OCI-LY7 (cell line): ENCODE measurements at regions not wholly inside any gene's neighbourhood (a gene's known extent, or its start where the extent isn't known, plus 50 kb on each side); places are given as distances from the start of the nearest gene placed in this dataset.

Source experiments
- BruUV-seq: library from RNA; stranded (reverse); fragments of 400-500 nt; replicated peaks from 2 replicates; lab custom pipeline; 2021; lab: Mats Ljungman, UMichigan
- CTCF ChIA-PET: fragments of 300-600 bp; sonication (Branson Sonifier 250); formaldehyde crosslinking; loops from one replicate; lab custom pipeline; 2022; ENCODE audit warnings: antibody characterized with exemption; ENCODE audit not compliant: unreplicated experiment; lab: Charles Lee
- POLR2A ChIA-PET: fragments of 300-600 bp; sonication (Branson Sonifier 250); formaldehyde crosslinking; loops from one replicate; lab custom pipeline; 2022; ENCODE audit warnings: antibody characterized with exemption; lab: Charles Lee
- DNase-seq: peaks from one replicate; pipeline ENCODE4 v3.0.0-alpha.2; 2015; ENCODE audit warnings: low spot score
- H2AFZ ChIP-seq: fragments of 200-600 bp; sonication (generic), shearing (Covaris generic); 2 replicates; pipeline ENCODE4 v1.6.1; 2014; ENCODE audit warnings: mild to moderate bottlenecking, antibody characterized with exemption, low read length, moderate library complexity
- H3K27ac ChIP-seq: fragments of 200-600 bp; sonication (generic); 2 replicates; pipeline ENCODE4 v1.5.1; 2014; ENCODE audit warnings: mixed run types, low read depth, mild to moderate bottlenecking, moderate library complexity, low read length, inconsistent platforms; ENCODE audit not compliant: poor library complexity, severe bottlenecking
- H3K36me3 ChIP-seq: fragments of 200-600 bp; sonication (generic); 2 replicates; pipeline ENCODE4 v1.6.1; 2014; ENCODE audit warnings: mild to moderate bottlenecking, antibody characterized with exemption, low read length, moderate library complexity, mixed read lengths; ENCODE audit not compliant: insufficient read depth
- H3K4me1 ChIP-seq: fragments of 200-600 bp; sonication (generic); 2 replicates; pipeline ENCODE4 v1.5.1; 2014; ENCODE audit warnings: mild to moderate bottlenecking, low read length; ENCODE audit not compliant: insufficient read depth, poor library complexity, severe bottlenecking
- H3K4me2 ChIP-seq: fragments of 200-600 bp; sonication (generic); 2 replicates; pipeline ENCODE4 v1.6.1; 2014; ENCODE audit warnings: mild to moderate bottlenecking, low read length
- H3K4me3 ChIP-seq: fragments of 200-600 bp; sonication (generic); 2 replicates; pipeline ENCODE4 v1.5.1; 2014; ENCODE audit warnings: mild to moderate bottlenecking, low read depth, low read length; ENCODE audit not compliant: poor library complexity, severe bottlenecking
- H3K79me2 ChIP-seq: fragments of 200-600 bp; sonication (generic); 2 replicates; pipeline ENCODE4 v1.6.1; 2016; ENCODE audit warnings: low read depth, mild to moderate bottlenecking, low read length, moderate library complexity, mixed read lengths; ENCODE audit not compliant: insufficient read depth
- H3K9me2 ChIP-seq: fragments of 200-600 bp; sonication (generic); 2 replicates; pipeline ENCODE4 v1.6.1; 2016; ENCODE audit warnings: mild to moderate bottlenecking, low read length, mixed read lengths; ENCODE audit not compliant: insufficient read depth
- H3K9me3 ChIP-seq: fragments of 200-600 bp; sonication (generic); 2 replicates; pipeline ENCODE4 v1.6.1; 2014; ENCODE audit warnings: mild to moderate bottlenecking, mixed run types, low read length, mixed read lengths
- H4K20me1 ChIP-seq: fragments of 200-600 bp; sonication (generic); 2 replicates; pipeline ENCODE4 v1.6.1; 2014; ENCODE audit warnings: mild to moderate bottlenecking, antibody characterized with exemption, low read length, moderate library complexity, mixed read lengths; ENCODE audit not compliant: insufficient read depth
- CTCF ChIP-seq: fragments of 200-600 bp; sonication (generic); conservative IDR thresholded peaks from 2 replicates; pipeline ENCODE4 v1.5.1; 2014; ENCODE audit warnings: mild to moderate bottlenecking, antibody characterized with exemption, low read length, moderate library complexity, mixed read lengths
- EZH2phosphoT487 ChIP-seq: fragments of 200-600 bp; sonication (generic); IDR thresholded peaks from 2 replicates; pipeline ENCODE4 v1.6.1; 2018; ENCODE audit warnings: low read depth, borderline replicate concordance, mild to moderate bottlenecking, mixed run types, antibody characterized with exemption, low read length, moderate library complexity, mixed read lengths
- intact Hi-C: fragments of 100-400 bp; cut with micrococcal nuclease; formaldehyde crosslinking; loops from one replicate; pipeline ENCODE4 v1.10.0; 2022; ENCODE audit not compliant: unreplicated experiment

- no TSS peak for BruUV-seq
- CTCF ChIA-PET: interaction anchor here (0.6 kb wide), 1 partner anchor 113 kb away, joined by 3 read pairs; no protein-coding TSS in a partner anchor
These were observed 190.3 kb downstream of the IRS1 start for GRCh38 chr2:226609366-226609765.

GRCh38 chr2:226608451-226608850 lies 191.2 kb downstream of the IRS1 start:
- POLR2A ChIA-PET: no interaction called here
- intact Hi-C loops: no loop called here
- BruUV-seq: no TSS peak

More at GRCh38 chr2:226609366-226609765, 190.3 kb downstream of the IRS1 start:
- Histone ChIP-seq H3K27ac (no peak overlapping the region), H4K20me1 (no peaks in the 10 kb centered on the region), H3K9me3 (no peaks in the 10 kb centered on the region), H3K4me1 (no peaks in the 10 kb centered on the region), H3K4me2 (no peak overlapping the region), H2AFZ (no peak overlapping the region), H3K36me3 (no peaks in the 10 kb centered on the region), H3K9me2 (no peaks in the 10 kb centered on the region), H3K4me3 (no peak overlapping the region), H3K79me2 (no peaks in the 10 kb centered on the region)
- POLR2A ChIA-PET: no interaction called here
- intact Hi-C loops: no loop called here
- TF ChIP-seq EZH2phosphoT487 (no peak), CTCF (no peak)
- no peak for DNase-seq

More at GRCh38 chr2:226608451-226608850, 191.2 kb downstream of the IRS1 start:
- TF ChIP-seq EZH2phosphoT487: no peak
- TF ChIP-seq CTCF: no peak
- Histone ChIP-seq H3K4me2 (no peak overlapping the region), H3K4me3 (no peak overlapping the region), H2AFZ (no peak overlapping the region), H3K9me3 (no peaks in the 10 kb centered on the region), H3K79me2 (no peaks in the 10 kb centered on the region), H3K36me3 (no peaks in the 10 kb centered on the region), H4K20me1 (no peaks in the 10 kb centered on the region), H3K4me1 (no peaks in the 10 kb centered on the region), H3K9me2 (no peaks in the 10 kb centered on the region), H3K27ac (no peak overlapping the region)
- DNase-seq: no peak
- CTCF ChIA-PET: no interaction called here
